HG03103 (cell line): ENCODE measurements at regions not wholly inside any gene's neighbourhood (a gene's known extent, or its start where the extent isn't known, plus 50 kb on each side); places are given as distances from the start of the nearest gene placed in this dataset.
"Not testable (repeated sequence)": the region's sequence is repeated elsewhere in the genome, so short reads cannot be mapped to it uniquely, and the experiment has no call there.

Experiments
- ATAC-seq: cut with Tn5 transposase; IDR thresholded peaks from one replicate; pipeline ENCODE4 v1.9.1; 2021; ENCODE audit warnings: low read depth; ENCODE audit not compliant: unreplicated experiment

GRCh38 chr2:133624551-133624950 lies 56.3 kb upstream of the NCKAP5 start:
- ATAC-seq: no peak

GRCh38 chr2:133627741-133628140 lies 59.5 kb upstream of the NCKAP5 start:
- ATAC-seq: no peak

- no peak for ATAC-seq
Observed at GRCh38 chr2:133633309-133633708, 65.0 kb upstream of the NCKAP5 start.

- no peak for ATAC-seq
Observed at GRCh38 chr2:133633881-133634409, 65.7 kb upstream of the NCKAP5 start.

- ATAC-seq: no peak
Observed at GRCh38 chr2:133635131-133635530, 66.9 kb upstream of the NCKAP5 start.

GRCh38 chr2:133636287-133636686 lies 68.0 kb upstream of the NCKAP5 start:
- ATAC-seq: no peak

GRCh38 chr2:133640103-133640502 lies 71.8 kb upstream of the NCKAP5 start:
- no peak for ATAC-seq

GRCh38 chr2:133641497-133641896 lies 73.2 kb upstream of the NCKAP5 start:
- ATAC-seq: no peak

GRCh38 chr2:133641942-133642725 lies 73.9 kb upstream of the NCKAP5 start:
- no peak for ATAC-seq

GRCh38 chr2:133642791-133643191 lies 74.5 kb upstream of the NCKAP5 start:
- ATAC-seq: no peak

- ATAC-seq: no peak
Observed at GRCh38 chr2:133643863-133644262, 75.6 kb upstream of the NCKAP5 start.

- no peak for ATAC-seq
Observed at GRCh38 chr2:133644846-133645245, 76.6 kb upstream of the NCKAP5 start.

- not testable (repeated sequence) for ATAC-seq
Observed at GRCh38 chr2:133647386-133647785, 79.1 kb upstream of the NCKAP5 start.

- no peak for ATAC-seq
Observed at GRCh38 chr2:133651861-133652260, 83.6 kb upstream of the NCKAP5 start.

GRCh38 chr2:133652398-133652797 lies 84.1 kb upstream of the NCKAP5 start:
- ATAC-seq: no peak

GRCh38 chr2:133653056-133653455 lies 84.8 kb upstream of the NCKAP5 start:
- ATAC-seq: no peak

- no peak for ATAC-seq
Observed at GRCh38 chr2:133654949-133655348, 86.7 kb upstream of the NCKAP5 start.

- ATAC-seq: no peak
Observed at GRCh38 chr2:133655610-133656009, 87.3 kb upstream of the NCKAP5 start.

- no peak for ATAC-seq
Observed at GRCh38 chr2:133657591-133657990, 89.3 kb upstream of the NCKAP5 start.

GRCh38 chr2:133658020-133658903 lies 90.0 kb upstream of the NCKAP5 start:
- no peak for ATAC-seq

- no peak for ATAC-seq
Observed at GRCh38 chr2:133660510-133660909, 92.2 kb upstream of the NCKAP5 start.
